DND-41 (cell line): ENCODE measurements at regions not wholly inside any gene's neighbourhood (a gene's known extent, or its start where the extent isn't known, plus 50 kb on each side); places are given as distances from the start of the nearest gene placed in this dataset.

Experiments used
- CTCF ChIP-seq: IDR thresholded peaks from 2 replicates; pipeline ENCODE4 v1.5.1; 2012; ENCODE audit warnings: borderline replicate concordance, low read length, moderate library complexity, mild to moderate bottlenecking; ENCODE audit not compliant: poor library complexity, severe bottlenecking; ENCODE audit errors: extremely low read depth
- EZH2 ChIP-seq: IDR thresholded peaks from 3 replicates; pipeline ENCODE4 v1.6.1; 2012; ENCODE audit warnings: borderline replicate concordance, low read depth, mild to moderate bottlenecking, moderate library complexity, low read length, inconsistent platforms; ENCODE audit not compliant: severe bottlenecking

- no peak for TF ChIP-seq CTCF
- no peak for TF ChIP-seq EZH2
Observed at GRCh38 chr12:30843211-30843610, 83.3 kb upstream of the TSPAN11 start.
